IPS-NIHi7 (cell line): ENCODE measurements at regions not wholly inside any gene's neighbourhood (a gene's known extent, or its start where the extent isn't known, plus 50 kb on each side); places are given as distances from the start of the nearest gene placed in this dataset.

Source experiments
- DNase-seq: peaks from one replicate; pipeline ENCODE4 v3.0.0; 2012; ENCODE audit warnings: mixed read lengths; ENCODE audit errors: extremely low spot score

- no peak for DNase-seq
Observed at GRCh38 chr9:80932947-80933780, 756.2 kb downstream of the TLE1 start.

DNA sequence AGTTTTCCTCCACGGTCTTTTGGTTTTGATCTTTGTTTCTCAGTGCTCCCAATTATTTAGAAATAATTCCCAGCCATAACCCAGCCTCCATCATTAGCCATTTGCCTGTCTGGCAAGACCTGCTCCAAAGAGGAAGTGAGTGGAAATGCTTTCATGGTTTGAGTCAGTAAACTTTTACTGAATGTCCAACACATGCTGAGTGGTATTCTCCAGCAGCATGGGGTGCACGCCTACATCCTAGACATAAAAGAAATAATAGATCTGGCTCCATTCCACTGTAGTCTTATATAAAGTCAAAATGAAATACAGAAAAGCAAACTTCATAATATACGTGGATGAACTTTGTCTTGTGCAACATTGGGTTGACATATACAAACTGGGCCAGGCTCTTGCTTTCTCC, 757.2 kb downstream of the TLE1 start:
- DNase-seq: no peak

DNA sequence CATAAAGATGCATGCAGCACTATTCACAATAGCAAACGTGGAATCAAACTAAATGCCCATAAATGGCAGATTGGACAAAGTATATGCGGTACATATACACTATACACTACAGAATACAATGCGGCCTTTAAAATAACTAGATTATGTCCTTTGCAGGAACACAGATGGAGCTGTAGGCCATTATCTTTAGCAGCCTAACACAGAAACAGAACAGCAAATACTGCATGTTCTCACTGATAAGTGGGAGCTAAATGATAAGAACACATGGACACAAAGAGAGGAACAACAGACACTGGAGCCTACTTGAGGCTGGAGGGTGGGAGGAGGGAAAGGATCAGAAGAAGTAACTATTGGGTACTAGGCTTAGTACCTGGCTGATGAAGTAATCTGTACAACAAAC, 758.2 kb downstream of the TLE1 start:
- no peak for DNase-seq

DNA sequence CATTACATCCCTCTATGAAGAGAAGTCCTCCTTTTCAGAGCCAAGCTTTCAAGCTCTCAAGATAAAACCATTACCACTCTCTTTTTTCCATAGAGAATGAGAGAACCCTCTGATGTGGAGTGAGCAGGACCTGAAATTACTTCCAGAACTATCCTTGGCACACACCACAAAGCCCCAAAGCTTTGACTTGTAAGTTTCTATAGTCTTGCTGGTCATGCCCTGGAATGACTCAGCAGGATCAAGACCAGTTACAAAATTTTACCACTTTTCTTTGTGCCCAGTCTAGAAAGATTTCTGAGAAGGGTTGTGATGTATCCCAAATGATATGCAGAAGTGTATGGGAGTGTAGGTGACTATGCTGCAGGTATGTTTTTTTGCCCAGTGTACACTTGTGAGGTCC, 760.6 kb downstream of the TLE1 start:
- DNase-seq: no peak

DNA sequence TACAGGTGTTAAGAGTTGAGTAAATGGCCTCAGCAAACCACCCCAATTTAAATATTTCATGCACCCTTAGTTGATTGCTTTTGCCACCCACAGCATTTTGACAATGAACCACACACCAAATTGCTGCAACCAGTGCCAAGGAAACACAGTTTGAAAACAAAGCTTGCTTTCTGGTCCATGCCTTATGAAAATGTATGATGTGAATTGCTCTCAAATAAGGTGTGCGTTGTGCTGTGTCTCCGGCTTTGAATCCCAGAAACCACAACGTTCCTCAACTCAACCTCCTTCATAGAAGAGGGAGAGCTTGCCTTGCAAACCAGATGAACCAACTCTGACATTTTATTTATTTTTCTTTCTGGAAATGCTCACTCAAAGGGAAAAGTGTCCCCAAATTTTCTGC, 762.7 kb downstream of the TLE1 start:
- DNase-seq: no peak

- DNase-seq: no peak
Observed at GRCh38 chr9:80922544-80922943, 766.8 kb downstream of the TLE1 start.

DNA sequence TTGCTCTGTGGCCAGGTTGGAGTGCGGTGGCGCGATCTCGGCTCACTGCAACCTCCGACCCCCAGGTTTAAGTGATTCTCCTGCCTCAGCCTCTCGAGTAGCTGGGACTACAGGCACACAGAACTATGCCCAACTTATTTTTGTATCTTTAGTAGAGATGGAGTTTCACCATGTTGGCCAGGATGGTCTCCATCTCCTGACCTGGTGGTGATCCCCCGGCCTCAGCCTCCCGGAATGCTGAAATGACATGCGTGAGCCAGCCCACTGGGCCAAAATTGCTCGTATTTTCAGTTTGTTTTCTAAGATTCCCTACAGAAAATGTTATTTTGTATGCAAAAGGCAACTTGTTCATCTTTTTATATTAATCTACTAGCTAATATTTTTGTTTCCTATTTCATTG, 782.6 kb downstream of the TLE1 start:
- DNase-seq: no peak

GRCh38 chr9:80899208-80899607, 790.1 kb downstream of the TLE1 start:
- no peak for DNase-seq

- no peak for DNase-seq
Observed at GRCh38 chr9:80893190-80893589, 796.2 kb downstream of the TLE1 start.

DNA sequence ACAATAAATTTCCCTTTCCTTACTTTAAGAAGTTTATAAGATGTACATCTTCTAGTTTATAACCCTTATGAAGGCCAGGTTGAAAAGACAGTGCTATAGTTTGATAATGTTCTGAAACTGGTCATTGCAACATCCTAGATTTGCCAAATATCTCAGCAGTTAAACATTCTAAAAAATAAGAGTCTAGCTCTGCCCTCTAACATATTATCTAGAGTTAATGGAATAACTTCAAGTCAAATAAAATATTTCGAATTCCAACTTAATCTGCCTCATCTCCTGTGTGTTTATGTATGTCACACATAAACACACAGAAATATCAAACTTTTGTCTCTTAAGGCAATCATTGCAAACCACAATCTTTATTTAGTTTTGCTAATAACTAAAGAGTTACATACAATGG, 796.6 kb downstream of the TLE1 start:
- DNase-seq: no peak

DNA sequence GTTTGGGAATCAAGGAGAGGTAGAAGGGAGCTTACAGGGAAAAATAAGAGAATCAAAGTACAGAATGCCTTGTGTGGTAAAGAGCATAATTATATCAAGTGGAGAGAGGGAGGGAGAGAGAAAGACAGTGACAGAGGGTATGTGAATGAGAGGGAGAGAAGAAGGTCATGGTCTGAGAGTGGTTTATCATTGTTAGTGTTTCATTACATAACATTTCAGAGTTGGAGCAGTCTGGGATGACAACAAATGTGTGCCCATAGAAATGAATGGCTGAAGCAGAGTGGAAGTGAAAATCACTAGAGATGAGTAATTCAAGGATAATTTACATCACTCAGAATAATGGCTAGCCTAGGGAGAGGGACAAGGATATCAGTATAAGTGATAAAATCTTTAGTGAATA, 799.2 kb downstream of the TLE1 start:
- DNase-seq: no peak

- DNase-seq: no peak
Observed at GRCh38 chr9:80885894-80886293, 803.5 kb downstream of the TLE1 start.

DNA sequence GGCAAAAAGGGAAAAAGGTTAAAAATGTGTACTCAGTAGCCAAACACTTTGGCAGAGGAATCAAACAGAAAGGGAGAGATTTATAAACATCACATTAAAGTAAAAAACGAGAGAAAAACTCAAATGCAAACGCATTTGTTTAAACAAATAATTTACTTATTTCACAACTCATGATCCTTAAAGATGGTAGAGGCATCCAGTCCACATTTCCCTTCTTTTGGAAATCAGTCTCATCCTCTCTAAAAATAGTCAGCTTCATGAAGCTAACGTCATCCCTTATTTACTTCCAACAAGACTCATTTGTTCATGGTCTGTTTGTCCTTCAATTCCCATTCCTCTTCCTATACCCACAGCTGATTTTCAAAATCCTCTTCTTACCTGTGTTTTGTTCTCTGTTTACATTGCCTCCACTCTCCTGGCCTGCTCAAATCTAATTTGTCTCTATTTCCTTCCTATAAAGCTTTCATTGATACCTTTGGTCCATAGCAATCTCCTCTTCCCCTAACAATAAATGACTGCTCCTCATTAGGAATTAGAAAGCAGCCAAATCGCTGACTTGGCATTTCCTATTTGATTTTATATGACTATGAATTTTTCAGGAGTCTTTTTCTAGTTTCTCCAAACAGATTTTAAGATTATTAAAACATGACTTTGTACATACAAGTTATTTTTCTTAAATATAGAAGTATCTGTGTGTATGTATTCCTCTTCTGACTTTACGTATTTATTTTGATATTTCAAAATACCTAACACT, 805.3 kb downstream of the TLE1 start:
- DNase-seq: no peak

- DNase-seq: no peak
Observed at GRCh38 chr9:80883426-80883825, 805.9 kb downstream of the TLE1 start.

- peak; percentile 26 for DNase-seq
Observed at GRCh38 chr9:80881940-80882339, 807.4 kb downstream of the TLE1 start.

GRCh38 chr9:80881320-80881719, 808.0 kb downstream of the TLE1 start:
- DNase-seq: no peak

- DNase-seq: no peak
Observed at GRCh38 chr9:80878556-80878955, 810.8 kb downstream of the TLE1 start.

DNA sequence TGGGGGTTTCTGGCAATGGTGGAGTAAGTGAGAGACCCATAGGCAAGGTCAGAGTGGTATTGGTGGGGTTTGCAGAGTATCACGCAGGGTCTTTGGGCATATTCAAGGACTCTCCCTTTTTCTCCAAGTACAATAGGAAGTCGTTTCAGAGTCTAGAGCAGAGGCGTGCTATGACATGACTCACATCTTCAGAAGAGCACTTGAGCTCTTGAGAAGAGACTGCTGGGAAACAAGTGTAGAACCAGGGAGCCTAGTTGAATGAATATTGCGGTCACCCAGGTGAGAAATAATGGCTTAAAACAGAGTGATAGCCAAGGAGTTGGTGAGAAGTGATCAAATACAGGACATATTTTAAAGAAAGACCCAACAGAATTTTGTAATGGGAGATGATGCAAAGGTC, 813.4 kb downstream of the TLE1 start:
- DNase-seq: no peak

DNA sequence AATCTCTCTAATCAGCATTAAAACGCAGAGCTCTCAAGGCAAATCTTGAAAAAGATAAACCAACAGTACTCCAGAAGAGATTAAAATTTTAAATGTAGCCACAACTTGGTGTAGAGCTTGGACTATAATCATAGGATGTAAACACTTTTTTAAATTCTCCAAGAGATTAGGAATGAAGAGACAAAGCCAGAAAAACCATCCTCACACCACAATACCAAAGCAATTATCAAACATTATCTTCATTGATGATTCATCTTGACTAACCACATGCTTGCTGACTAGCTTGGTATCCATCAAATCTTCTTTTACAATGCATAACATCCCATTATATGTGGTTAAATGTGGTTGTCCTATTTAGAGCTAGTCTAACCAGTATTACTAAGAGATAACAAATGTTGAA, 815.1 kb downstream of the TLE1 start:
- DNase-seq: no peak

DNA sequence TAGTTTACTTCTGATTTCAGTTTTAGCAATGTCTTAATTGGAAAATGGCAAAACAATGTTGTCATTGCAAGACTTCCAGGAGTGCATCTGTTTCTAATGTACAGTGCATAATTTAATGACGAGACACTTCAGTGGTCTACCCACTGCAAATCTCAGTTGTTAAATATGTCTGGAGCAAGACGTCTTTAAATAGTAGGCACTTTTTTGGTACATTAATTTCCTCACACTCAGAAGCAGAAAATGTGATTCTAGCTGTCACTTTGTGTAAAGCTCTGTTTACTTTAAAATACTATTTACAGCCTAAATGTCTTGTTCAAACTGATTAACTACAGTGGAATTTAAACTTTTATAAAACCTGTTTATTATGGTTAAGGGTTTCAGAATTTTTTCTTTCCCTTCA, 815.5 kb downstream of the TLE1 start:
- DNase-seq: no peak

DNA sequence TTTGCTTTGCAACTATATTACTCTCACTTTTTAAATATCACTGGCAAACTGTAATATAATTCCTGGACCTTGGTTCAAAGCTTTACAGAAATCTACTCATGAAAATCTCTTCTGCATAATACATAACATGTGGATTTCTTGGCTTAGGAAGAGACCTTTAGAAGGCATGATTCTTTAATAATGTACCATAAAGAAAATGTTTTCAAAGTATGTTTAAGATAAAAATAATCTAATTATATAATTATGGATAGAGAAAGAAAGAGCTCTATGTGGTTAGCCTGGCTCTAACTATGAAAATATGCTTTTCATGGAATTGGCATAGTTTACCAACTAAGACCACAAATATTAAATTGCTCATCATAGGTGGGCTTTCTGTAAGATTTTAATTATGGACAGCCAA, 817.8 kb downstream of the TLE1 start:
- no peak for DNase-seq

DNA sequence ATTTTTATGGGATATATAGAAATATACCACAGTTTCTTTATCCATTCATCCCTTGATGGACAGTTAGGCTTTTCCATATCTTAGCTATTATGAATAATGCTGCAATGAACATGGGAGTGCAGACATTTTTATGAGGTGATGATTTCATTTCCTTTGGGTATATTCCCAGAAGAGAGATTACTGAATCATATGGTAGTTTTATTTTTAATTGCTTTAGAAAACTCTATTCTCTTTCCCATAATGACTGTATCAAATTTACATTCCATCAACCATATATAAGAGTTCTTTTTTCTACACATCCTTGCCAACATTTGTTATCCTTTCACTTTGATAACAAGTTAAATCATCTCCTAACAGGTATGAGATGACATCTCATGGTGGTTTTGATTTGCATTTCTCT, 821.6 kb downstream of the TLE1 start:
- DNase-seq: no peak

DNA sequence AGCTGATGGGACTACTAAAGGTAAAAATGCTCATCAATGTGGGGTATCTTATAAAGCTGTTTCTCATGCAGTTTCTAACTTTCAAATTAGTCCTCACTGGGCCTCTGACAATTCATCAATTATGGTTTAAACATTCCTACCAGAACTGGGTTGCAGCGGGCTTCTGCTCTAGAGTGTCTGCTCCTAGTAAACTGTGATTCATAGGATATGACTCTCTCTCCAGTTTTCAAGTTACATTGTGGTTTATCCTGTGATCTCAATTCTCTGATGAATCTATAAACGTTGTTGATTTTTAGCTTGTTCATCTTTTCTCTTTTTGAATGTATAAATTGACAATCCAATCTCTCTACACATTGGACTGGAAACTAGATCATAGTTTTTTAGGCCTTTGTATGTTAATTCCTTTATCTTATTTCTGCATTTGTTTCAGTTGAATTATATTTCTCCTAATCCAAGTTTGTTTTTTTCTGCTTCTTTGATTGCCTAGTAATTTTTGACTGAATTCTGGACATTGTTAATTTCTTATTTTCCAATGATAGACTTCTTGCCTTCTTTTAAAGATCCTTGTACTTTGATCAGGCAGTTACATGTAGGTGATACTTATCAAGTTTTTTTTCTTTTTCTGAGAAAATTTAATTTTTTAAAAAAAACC, 822.6 kb downstream of the TLE1 start:
- no peak for DNase-seq
